Glomerular visceral epithelial cell (primary cell): ENCODE measurements at regions not wholly inside any gene's neighbourhood (a gene's known extent, or its start where the extent isn't known, plus 50 kb on each side); places are given as distances from the start of the nearest gene placed in this dataset.

Experiments
- DNase-seq: peaks from one replicate; pipeline ENCODE4 v3.0.0-alpha.2; 2016; ENCODE audit errors: extremely low spot score

GRCh38 chr22:34045311-34045710 is 125.0 kb upstream of the LARGE1 start:
- DNase-seq: no peak

GRCh38 chr22:34055525-34056200 is 135.4 kb upstream of the LARGE1 start:
- no peak for DNase-seq

- DNase-seq: no peak
Measured at GRCh38 chr22:34057726-34058125, 137.4 kb upstream of the LARGE1 start.

GRCh38 chr22:34064696-34065095 is 144.4 kb upstream of the LARGE1 start:
- DNase-seq: no peak

- no peak for DNase-seq
Measured at GRCh38 chr22:34067031-34067430, 146.8 kb upstream of the LARGE1 start.

GRCh38 chr22:34068001-34068400 is 147.7 kb upstream of the LARGE1 start:
- DNase-seq: no peak

- no peak for DNase-seq
Measured at GRCh38 chr22:34070051-34070450, 149.8 kb upstream of the LARGE1 start.

GRCh38 chr22:34070531-34070930 is 150.3 kb upstream of the LARGE1 start:
- no peak for DNase-seq

GRCh38 chr22:34072585-34072984 is 152.3 kb upstream of the LARGE1 start:
- no peak for DNase-seq

GRCh38 chr22:34080433-34080832 is 160.2 kb upstream of the LARGE1 start:
- no peak for DNase-seq

- DNase-seq: no peak
Measured at GRCh38 chr22:34096770-34097169, 176.5 kb upstream of the LARGE1 start.

- no peak for DNase-seq
Measured at GRCh38 chr22:34099278-34099677, 179.0 kb upstream of the LARGE1 start.

- DNase-seq: no peak
Measured at GRCh38 chr22:34102633-34103032, 182.4 kb upstream of the LARGE1 start.

GRCh38 chr22:34105461-34106062 is 185.3 kb upstream of the LARGE1 start:
- no peak for DNase-seq

GRCh38 chr22:34108168-34108567 is 187.9 kb upstream of the LARGE1 start:
- DNase-seq: no peak

GRCh38 chr22:34111210-34111824 is 191.0 kb upstream of the LARGE1 start:
- DNase-seq: peak; percentile 0

GRCh38 chr22:34113381-34113780 is 193.1 kb upstream of the LARGE1 start:
- DNase-seq: no peak

GRCh38 chr22:34114406-34114805 is 194.1 kb upstream of the LARGE1 start:
- DNase-seq: no peak

GRCh38 chr22:34115722-34116121 is 195.4 kb upstream of the LARGE1 start:
- no peak for DNase-seq

- no peak for DNase-seq
Measured at GRCh38 chr22:34116126-34116525, 195.8 kb upstream of the LARGE1 start.

GRCh38 chr22:34122042-34122441 is 201.8 kb upstream of the LARGE1 start:
- no peak for DNase-seq

GRCh38 chr22:34129691-34130486 is 209.6 kb upstream of the LARGE1 start:
- no peak for DNase-seq

- no peak for DNase-seq
Measured at GRCh38 chr22:34135749-34136148, 215.5 kb upstream of the LARGE1 start.
